GM10248 (cell line): ENCODE measurements at regions not wholly inside any gene's neighbourhood (a gene's known extent, or its start where the extent isn't known, plus 50 kb on each side); places are given as distances from the start of the nearest gene placed in this dataset.

Experiments
- CTCF ChIA-PET: fragments of 300-600 bp; sonication (Branson Sonifier 250); formaldehyde crosslinking; extraction: SDS; loops from one replicate; lab custom pipeline; 2021; ENCODE audit warnings: antibody characterized with exemption; lab: Yijun Ruan, JAX
- POLR2A ChIA-PET: fragments of 350-650 bp; sonication (Branson Sonifier 250); formaldehyde crosslinking; extraction: SDS; loops from one replicate; lab custom pipeline; 2020; ENCODE audit warnings: antibody characterized with exemption; lab: Yijun Ruan, JAX
- DNase-seq: peaks from one replicate; pipeline ENCODE4 v3.0.0; 2012; ENCODE audit errors: extremely low spot score
- TF ChIP-seq, protein P1 (sequence below): IDR thresholded peaks from 2 replicates; pipeline ENCODE4 v1.5.1; 2012; ENCODE audit warnings: mild to moderate bottlenecking, low read depth; ENCODE audit errors: extremely low read depth, missing control alignments, control extremely low read depth

DNA sequence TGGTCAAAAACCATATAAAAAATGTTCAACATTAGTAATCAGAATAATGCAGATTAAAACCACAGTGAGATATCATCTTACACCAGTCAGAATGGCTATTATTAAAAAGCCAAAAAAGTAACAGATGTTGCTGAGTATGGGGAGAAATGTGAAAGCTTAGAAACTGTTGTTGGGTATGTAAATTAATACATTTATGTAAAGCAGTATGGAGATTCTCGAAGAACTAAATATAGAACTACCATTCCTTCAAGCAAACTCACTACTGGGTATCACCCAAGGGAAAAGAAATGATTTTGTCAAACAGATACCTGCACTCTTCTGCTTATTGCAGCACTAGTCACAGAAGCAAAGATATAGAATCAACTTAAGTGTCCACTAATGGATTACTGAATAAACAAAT, 576.4 kb upstream of the EPHA5 start:
- CTCF ChIA-PET, result no interaction called here
- POLR2A ChIA-PET, result no interaction called here

DNA sequence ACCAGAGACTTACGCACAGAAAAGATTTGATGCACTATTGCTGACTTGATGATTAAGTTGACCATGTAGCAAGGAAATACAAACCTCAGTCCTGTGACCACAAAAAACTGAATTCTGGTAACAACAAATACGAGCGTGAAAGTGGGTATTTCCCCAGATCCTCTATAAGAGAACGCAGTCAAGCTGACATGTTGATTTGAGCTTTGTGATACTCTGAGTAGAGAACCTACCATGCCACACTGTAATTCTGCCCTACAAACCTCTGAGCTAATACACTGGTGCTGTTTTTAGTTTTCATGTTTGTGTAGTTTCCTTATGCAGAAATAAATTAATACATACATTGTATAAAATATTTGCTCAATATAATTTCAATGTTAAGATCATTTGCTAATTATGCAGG, 565.6 kb upstream of the EPHA5 start:
- ChIA-PET POLR2A (no interaction called here), CTCF (no interaction called here)
- TF ChIP-seq, protein P1, sequence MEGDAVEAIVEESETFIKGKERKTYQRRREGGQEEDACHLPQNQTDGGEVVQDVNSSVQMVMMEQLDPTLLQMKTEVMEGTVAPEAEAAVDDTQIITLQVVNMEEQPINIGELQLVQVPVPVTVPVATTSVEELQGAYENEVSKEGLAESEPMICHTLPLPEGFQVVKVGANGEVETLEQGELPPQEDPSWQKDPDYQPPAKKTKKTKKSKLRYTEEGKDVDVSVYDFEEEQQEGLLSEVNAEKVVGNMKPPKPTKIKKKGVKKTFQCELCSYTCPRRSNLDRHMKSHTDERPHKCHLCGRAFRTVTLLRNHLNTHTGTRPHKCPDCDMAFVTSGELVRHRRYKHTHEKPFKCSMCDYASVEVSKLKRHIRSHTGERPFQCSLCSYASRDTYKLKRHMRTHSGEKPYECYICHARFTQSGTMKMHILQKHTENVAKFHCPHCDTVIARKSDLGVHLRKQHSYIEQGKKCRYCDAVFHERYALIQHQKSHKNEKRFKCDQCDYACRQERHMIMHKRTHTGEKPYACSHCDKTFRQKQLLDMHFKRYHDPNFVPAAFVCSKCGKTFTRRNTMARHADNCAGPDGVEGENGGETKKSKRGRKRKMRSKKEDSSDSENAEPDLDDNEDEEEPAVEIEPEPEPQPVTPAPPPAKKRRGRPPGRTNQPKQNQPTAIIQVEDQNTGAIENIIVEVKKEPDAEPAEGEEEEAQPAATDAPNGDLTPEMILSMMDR, result no peak
- DNase-seq, result no peak

More for the DNA sequence above, 576.4 kb upstream of the EPHA5 start:
- TF ChIP-seq, protein P1, result no peak
- DNase-seq, result no peak

DNA sequence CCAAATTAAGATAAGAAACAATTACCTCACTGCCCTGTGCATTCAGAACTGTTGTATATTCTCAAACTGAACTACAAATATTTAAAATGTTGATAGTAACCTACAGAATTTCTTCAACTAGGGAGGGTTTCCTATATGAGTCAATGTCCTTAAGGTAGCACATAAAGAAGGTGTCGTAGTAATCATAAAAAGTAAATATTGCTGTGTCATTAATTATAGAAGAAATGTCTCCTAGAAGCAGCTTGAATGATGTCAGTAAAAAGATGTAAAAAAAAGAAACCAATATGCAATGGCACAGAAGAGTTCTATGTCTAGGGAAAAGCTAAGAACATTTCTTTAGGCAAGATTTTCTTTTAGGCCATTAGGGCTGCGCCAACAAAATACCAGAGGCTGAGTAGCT, 559.6 kb upstream of the EPHA5 start:
- TF ChIP-seq, protein P1, result no peak
- CTCF ChIA-PET, result no interaction called here
- DNase-seq, result no peak
- POLR2A ChIA-PET, result no interaction called here

DNA sequence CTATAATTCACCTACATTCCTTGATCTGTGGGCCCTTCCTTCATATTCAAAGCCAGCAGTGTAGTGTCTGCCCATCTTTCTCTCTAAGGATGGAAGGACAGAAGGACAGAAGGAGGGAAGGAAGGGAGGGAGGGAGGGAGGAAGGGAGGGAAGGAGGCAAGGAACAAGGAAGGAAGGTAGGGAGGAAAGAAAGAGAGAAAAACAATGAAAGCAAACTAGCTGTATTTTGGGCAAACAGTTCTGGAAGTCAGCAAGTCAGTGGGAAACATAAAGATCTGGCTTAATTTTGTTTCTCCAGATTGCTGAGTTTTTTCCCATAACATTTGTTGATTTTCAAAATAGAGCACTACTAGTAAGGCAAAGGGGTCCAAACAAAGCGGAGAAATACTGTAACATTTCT, 555.2 kb upstream of the EPHA5 start:
- CTCF ChIA-PET, result no interaction called here
- POLR2A ChIA-PET, result no interaction called here

DNA sequence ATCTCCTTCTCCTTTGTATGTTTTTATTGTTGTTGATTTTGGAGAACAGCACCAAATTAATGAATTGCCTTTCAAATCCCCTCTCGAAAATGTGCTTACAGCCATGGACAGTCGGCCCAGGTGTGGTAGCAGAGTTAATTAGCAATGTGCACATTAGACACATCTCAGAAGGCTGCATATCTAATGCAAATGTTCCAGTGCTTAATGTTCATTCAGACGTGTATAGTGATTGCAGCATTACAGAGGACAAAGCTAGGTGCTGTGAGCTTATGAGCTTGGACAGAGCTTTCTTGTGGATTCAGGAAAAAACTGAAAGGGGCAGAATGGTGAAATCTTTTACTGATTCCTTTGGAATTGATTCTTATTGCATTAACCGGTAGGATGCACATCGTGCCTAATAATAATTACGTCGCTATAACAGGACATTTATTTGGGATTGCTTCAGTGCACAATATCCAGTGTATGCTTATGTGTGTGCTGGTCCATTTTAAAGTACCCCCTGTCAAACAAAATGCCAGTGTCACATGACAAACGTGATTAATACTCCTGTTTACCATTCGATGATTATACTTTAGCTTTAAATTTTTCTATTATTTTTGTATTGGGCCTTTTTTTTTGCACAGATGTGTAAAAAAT, 552.9 kb upstream of the EPHA5 start:
- TF ChIP-seq, protein P1, result no peak
- ChIA-PET CTCF (interaction anchor here (1.6 kb wide), 1 partner anchor 8 kb away, joined by 3 read pairs; no protein-coding TSS in a partner anchor), POLR2A (no interaction called here)
- DNase-seq, result no peak

More for the DNA sequence above, 555.2 kb upstream of the EPHA5 start:
- TF ChIP-seq, protein P1, result no peak
- no peak for DNase-seq

DNA sequence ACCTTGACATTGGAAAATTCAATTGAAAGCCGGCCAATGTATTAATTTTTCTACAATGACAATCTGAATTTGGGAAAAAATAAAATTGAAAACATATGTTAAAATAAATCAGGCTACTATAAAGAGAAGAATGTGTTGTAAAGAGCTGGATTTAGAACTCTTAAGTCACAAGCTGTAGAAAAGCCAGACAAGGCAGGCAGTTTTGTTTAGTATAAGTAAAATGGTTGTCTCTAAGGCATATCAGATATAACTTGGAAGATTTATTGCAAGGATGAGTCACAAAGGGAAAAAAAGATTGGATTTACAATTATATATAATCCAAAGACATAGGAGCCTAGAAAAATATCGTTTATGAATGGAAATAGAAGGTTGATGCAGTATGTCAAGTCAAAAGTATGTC, 549.1 kb upstream of the EPHA5 start:
- POLR2A ChIA-PET, result no interaction called here
- DNase-seq, result no peak
- TF ChIP-seq, protein P1, result no peak
- CTCF ChIA-PET, result no interaction called here

DNA sequence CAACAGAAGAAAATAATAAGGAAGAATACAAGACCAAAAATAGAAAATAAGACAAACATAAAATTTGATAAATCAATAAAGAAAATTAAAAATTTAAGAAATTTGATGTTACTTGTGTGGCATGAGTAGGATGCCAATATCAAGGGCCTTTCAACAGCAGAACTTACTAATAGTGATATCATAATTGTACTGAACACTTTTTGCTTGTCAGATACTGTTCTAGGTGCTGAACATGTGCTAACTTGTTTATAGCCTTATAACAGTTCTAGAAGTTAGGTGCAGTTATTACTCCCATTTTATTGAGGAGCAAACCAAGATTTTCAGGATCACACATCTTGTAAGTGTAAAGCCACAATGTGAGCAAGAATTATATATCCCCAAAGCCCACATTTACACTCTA, 546.0 kb upstream of the EPHA5 start:
- TF ChIP-seq, protein P1, result no peak

More for the DNA sequence above, 546.0 kb upstream of the EPHA5 start:
- no peak for DNase-seq
- POLR2A ChIA-PET, result no interaction called here
- CTCF ChIA-PET, result no interaction called here
